ENCODE measurements at regions not wholly inside any gene's neighbourhood (a gene's known extent, or its start where the extent isn't known, plus 50 kb on each side); places are given as distances from the start of the nearest gene placed in this dataset.

DNA sequence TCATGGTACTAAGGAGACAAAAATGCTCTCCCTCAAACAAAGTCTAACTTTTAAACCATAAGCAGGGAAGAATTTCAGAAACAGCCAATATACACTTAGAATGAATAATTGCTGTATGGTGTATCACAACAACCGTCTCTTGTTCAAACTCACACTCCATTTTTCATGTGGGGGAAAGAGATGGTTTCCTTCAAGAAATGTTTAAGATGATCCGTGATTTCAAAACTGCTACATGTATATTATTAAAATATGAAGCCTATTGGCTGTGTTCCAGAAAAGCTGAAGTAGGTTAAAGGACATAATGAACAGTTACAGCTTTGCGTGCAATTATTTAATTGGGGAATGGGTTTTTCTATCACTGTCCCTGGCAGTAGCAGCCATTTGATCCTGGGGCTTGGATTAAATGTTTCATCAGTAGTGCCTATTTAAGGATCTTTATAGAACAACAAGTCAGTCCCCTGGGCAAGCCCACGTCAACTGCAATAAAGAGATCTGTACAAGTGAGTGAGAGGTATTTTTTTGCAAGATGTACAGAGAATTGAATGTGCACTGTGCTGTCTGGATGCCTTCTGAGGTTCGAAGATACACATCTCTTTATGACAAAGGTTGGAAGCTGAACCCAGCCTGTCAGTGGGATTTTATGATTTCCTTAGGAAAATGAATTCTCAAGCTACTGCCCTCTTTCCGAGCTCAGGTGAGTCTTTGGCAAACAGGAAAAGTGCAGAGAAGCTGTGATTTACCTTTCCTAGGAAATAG, 337.2 kb upstream of the RARB start:
- no peak for DNase-seq (ENCODE audit: low spot score)
- no peaks in the 10 kb centered on the region for H3F3A ChIP-seq (replicated peaks; ENCODE audit: low read depth)
- no peak overlapping the region for H3K27ac ChIP-seq (ENCODE audit: low read depth)
- no peak for ATAC-seq
- no peaks in the 10 kb centered on the region for H4K20me1 ChIP-seq (replicated peaks; ENCODE audit: insufficient read depth)
- H3K4me2 ChIP-seq, result no peak overlapping the region
- H3K27me3 Mint-ChIP-seq (ENCODE audit: insufficient read depth, low read depth, poor library complexity), result peaks cover 2% of the 10 kb centered on the region
- TF ChIP-seq EZH2phosphoT487 (IDR thresholded peaks at IDR 0.05; ENCODE audit: unreplicated experiment), result no peak
- no peak for TF ChIP-seq STAT1 (IDR thresholded peaks at IDR 0.05; ENCODE audit: unreplicated experiment)
- no peak for TF ChIP-seq ZNF114 (CRISPR knock-in tag; IDR thresholded peaks at IDR 0.05)
- TF ChIP-seq NANOG (IDR thresholded peaks at IDR 0.05; ENCODE audit: borderline replicate concordance), result no peak
- TF ChIP-seq, protein P1, sequence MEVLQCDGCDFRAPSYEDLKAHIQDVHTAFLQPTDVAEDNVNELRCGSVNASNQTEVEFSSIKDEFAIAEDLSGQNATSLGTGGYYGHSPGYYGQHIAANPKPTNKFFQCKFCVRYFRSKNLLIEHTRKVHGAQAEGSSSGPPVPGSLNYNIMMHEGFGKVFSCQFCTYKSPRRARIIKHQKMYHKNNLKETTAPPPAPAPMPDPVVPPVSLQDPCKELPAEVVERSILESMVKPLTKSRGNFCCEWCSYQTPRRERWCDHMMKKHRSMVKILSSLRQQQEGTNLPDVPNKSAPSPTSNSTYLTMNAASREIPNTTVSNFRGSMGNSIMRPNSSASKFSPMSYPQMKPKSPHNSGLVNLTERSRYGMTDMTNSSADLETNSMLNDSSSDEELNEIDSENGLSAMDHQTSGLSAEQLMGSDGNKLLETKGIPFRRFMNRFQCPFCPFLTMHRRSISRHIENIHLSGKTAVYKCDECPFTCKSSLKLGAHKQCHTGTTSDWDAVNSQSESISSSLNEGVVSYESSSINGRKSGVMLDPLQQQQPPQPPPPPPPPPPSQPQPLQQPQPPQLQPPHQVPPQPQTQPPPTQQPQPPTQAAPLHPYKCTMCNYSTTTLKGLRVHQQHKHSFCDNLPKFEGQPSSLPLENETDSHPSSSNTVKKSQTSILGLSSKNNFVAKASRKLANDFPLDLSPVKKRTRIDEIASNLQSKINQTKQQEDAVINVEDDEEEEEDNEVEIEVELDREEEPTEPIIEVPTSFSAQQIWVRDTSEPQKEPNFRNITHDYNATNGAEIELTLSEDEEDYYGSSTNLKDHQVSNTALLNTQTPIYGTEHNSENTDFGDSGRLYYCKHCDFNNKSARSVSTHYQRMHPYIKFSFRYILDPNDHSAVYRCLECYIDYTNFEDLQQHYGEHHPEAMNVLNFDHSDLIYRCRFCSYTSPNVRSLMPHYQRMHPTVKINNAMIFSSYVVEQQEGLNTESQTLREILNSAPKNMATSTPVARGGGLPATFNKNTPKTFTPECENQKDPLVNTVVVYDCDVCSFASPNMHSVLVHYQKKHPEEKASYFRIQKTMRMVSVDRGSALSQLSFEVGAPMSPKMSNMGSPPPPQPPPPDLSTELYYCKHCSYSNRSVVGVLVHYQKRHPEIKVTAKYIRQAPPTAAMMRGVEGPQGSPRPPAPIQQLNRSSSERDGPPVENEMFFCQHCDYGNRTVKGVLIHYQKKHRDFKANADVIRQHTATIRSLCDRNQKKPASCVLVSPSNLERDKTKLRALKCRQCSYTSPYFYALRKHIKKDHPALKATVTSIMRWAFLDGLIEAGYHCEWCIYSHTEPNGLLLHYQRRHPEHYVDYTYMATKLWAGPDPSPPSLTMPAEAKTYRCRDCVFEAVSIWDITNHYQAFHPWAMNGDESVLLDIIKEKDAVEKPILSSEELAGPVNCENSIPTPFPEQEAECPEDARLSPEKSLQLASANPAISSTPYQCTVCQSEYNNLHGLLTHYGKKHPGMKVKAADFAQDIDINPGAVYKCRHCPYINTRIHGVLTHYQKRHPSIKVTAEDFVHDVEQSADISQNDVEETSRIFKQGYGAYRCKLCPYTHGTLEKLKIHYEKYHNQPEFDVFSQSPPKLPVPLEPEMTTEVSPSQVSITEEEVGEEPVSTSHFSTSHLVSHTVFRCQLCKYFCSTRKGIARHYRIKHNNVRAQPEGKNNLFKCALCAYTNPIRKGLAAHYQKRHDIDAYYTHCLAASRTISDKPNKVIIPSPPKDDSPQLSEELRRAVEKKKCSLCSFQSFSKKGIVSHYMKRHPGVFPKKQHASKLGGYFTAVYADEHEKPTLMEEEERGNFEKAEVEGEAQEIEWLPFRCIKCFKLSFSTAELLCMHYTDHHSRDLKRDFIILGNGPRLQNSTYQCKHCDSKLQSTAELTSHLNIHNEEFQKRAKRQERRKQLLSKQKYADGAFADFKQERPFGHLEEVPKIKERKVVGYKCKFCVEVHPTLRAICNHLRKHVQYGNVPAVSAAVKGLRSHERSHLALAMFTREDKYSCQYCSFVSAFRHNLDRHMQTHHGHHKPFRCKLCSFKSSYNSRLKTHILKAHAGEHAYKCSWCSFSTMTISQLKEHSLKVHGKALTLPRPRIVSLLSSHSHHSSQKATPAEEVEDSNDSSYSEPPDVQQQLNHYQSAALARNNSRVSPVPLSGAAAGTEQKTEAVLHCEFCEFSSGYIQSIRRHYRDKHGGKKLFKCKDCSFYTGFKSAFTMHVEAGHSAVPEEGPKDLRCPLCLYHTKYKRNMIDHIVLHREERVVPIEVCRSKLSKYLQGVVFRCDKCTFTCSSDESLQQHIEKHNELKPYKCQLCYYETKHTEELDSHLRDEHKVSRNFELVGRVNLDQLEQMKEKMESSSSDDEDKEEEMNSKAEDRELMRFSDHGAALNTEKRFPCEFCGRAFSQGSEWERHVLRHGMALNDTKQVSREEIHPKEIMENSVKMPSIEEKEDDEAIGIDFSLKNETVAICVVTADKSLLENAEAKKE (CRISPR knock-in tag; IDR thresholded peaks at IDR 0.05), result no peak
- TF ChIP-seq, protein P2, sequence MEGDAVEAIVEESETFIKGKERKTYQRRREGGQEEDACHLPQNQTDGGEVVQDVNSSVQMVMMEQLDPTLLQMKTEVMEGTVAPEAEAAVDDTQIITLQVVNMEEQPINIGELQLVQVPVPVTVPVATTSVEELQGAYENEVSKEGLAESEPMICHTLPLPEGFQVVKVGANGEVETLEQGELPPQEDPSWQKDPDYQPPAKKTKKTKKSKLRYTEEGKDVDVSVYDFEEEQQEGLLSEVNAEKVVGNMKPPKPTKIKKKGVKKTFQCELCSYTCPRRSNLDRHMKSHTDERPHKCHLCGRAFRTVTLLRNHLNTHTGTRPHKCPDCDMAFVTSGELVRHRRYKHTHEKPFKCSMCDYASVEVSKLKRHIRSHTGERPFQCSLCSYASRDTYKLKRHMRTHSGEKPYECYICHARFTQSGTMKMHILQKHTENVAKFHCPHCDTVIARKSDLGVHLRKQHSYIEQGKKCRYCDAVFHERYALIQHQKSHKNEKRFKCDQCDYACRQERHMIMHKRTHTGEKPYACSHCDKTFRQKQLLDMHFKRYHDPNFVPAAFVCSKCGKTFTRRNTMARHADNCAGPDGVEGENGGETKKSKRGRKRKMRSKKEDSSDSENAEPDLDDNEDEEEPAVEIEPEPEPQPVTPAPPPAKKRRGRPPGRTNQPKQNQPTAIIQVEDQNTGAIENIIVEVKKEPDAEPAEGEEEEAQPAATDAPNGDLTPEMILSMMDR (conservative IDR thresholded peaks at IDR 0.05; ENCODE audit: low read depth in 2 of 2), result no peak
- no peak for TF ChIP-seq EZH2 (IDR thresholded peaks at IDR 0.05; ENCODE audit: low read depth, unreplicated experiment)
- TF ChIP-seq, protein P3, sequence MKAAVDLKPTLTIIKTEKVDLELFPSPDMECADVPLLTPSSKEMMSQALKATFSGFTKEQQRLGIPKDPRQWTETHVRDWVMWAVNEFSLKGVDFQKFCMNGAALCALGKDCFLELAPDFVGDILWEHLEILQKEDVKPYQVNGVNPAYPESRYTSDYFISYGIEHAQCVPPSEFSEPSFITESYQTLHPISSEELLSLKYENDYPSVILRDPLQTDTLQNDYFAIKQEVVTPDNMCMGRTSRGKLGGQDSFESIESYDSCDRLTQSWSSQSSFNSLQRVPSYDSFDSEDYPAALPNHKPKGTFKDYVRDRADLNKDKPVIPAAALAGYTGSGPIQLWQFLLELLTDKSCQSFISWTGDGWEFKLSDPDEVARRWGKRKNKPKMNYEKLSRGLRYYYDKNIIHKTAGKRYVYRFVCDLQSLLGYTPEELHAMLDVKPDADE (IDR thresholded peaks at IDR 0.05), result no peak
- TF ChIP-seq JUNB (IDR thresholded peaks at IDR 0.05; ENCODE audit: unreplicated experiment), result no peak
- TF ChIP-seq POLR2AphosphoS5 (IDR thresholded peaks at IDR 0.05; ENCODE audit: low read depth), result no peak
- TF ChIP-seq, protein P4, sequence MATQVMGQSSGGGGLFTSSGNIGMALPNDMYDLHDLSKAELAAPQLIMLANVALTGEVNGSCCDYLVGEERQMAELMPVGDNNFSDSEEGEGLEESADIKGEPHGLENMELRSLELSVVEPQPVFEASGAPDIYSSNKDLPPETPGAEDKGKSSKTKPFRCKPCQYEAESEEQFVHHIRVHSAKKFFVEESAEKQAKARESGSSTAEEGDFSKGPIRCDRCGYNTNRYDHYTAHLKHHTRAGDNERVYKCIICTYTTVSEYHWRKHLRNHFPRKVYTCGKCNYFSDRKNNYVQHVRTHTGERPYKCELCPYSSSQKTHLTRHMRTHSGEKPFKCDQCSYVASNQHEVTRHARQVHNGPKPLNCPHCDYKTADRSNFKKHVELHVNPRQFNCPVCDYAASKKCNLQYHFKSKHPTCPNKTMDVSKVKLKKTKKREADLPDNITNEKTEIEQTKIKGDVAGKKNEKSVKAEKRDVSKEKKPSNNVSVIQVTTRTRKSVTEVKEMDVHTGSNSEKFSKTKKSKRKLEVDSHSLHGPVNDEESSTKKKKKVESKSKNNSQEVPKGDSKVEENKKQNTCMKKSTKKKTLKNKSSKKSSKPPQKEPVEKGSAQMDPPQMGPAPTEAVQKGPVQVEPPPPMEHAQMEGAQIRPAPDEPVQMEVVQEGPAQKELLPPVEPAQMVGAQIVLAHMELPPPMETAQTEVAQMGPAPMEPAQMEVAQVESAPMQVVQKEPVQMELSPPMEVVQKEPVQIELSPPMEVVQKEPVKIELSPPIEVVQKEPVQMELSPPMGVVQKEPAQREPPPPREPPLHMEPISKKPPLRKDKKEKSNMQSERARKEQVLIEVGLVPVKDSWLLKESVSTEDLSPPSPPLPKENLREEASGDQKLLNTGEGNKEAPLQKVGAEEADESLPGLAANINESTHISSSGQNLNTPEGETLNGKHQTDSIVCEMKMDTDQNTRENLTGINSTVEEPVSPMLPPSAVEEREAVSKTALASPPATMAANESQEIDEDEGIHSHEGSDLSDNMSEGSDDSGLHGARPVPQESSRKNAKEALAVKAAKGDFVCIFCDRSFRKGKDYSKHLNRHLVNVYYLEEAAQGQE (IDR thresholded peaks at IDR 0.05; ENCODE audit: unreplicated experiment), result no peak
- H2AFZ ChIP-seq, result no peak overlapping the region; the same call in 1 of the 2 replicates
- H3K36me3 Mint-ChIP-seq (ENCODE audit: low read depth), result no peaks in the 10 kb centered on the region
- no peaks in the 10 kb centered on the region for H3K36me3 ChIP-seq (ENCODE audit: insufficient read depth)
- H3K4me1 ChIP-seq (ENCODE audit: insufficient read depth), result peaks cover 46% of the 10 kb centered on the region
- H3K9me3 Mint-ChIP-seq, result no peaks in the 10 kb centered on the region; the same call in 2 of the 3 replicates
- H3K9me2 ChIP-seq (ENCODE audit: insufficient read depth), result peaks cover 7% of the 10 kb centered on the region; the same call in 1 of the 2 replicates
- no peaks in the 10 kb centered on the region for H3K79me2 ChIP-seq (replicated peaks; ENCODE audit: insufficient read depth)
- H3K27ac Mint-ChIP-seq, result no peak overlapping the region
- no peak overlapping the region for H3K4me3 ChIP-seq
- no peak overlapping the region for H3K4me3 Mint-ChIP-seq
- H3K27me3 ChIP-seq (ENCODE audit: insufficient read depth), result no peaks in the 10 kb centered on the region
- H3K4me1 Mint-ChIP-seq, result peaks cover 39% of the 10 kb centered on the region
